A172 (cell line): ENCODE measurements at regions not wholly inside any gene's neighbourhood (a gene's known extent, or its start where the extent isn't known, plus 50 kb on each side); places are given as distances from the start of the nearest gene placed in this dataset.
A peak's percentile ranks its signal among the peaks of the same experiment; 100 is the strongest.

Experiments used
- DNase-seq: peaks from one replicate; pipeline ENCODE4 v3.0.0-alpha.2; 2015; ENCODE audit warnings: low spot score

GRCh38 chr21:35938446-35938845 is 121.9 kb downstream of the SETD4 start:
- DNase-seq: no peak

GRCh38 chr21:35933466-35933865 is 126.9 kb downstream of the SETD4 start:
- peak; percentile 88 for DNase-seq

- DNase-seq: peak; percentile 96
Measured at GRCh38 chr21:35932232-35932911, 128.0 kb downstream of the SETD4 start.

GRCh38 chr21:35929901-35930300 is 130.4 kb downstream of the SETD4 start:
- DNase-seq: no peak

- no peak for DNase-seq
Measured at GRCh38 chr21:35927262-35927661, 133.1 kb downstream of the SETD4 start.

- no peak for DNase-seq
Measured at GRCh38 chr21:35926003-35926740, 134.2 kb downstream of the SETD4 start.

GRCh38 chr21:35925497-35925896 is 134.8 kb downstream of the SETD4 start:
- peak; percentile 70 for DNase-seq

GRCh38 chr21:35924714-35925301 is 135.5 kb downstream of the SETD4 start:
- peak; percentile 96 for DNase-seq

GRCh38 chr21:35923971-35924370 is 136.4 kb downstream of the SETD4 start:
- no peak for DNase-seq

- peak; percentile 23 for DNase-seq
Measured at GRCh38 chr21:35922618-35923017, 137.7 kb downstream of the SETD4 start.

- DNase-seq: no peak
Measured at GRCh38 chr21:35921471-35921870, 138.9 kb downstream of the SETD4 start.

GRCh38 chr21:35920436-35920835 is 139.9 kb downstream of the SETD4 start:
- no peak for DNase-seq

- no peak for DNase-seq
Measured at GRCh38 chr21:35915030-35915429, 145.3 kb downstream of the SETD4 start.

GRCh38 chr21:35911412-35912191 is 148.7 kb downstream of the SETD4 start:
- DNase-seq: no peak

- no peak for DNase-seq
Measured at GRCh38 chr21:35909456-35910223, 150.7 kb downstream of the SETD4 start.

GRCh38 chr21:35908311-35909078 is 151.8 kb downstream of the SETD4 start:
- no peak for DNase-seq

- DNase-seq: no peak
Measured at GRCh38 chr21:35906586-35906985, 153.7 kb downstream of the SETD4 start.

GRCh38 chr21:35905963-35906345 is 154.4 kb downstream of the SETD4 start:
- no peak for DNase-seq

GRCh38 chr21:35905096-35905962 is 155.0 kb downstream of the SETD4 start:
- no peak for DNase-seq

- DNase-seq: no peak
Measured at GRCh38 chr21:35900539-35900938, 159.8 kb downstream of the SETD4 start.
